ENCODE measurements at regions not wholly inside any gene's neighbourhood (a gene's known extent, or its start where the extent isn't known, plus 50 kb on each side); places are given as distances from the start of the nearest gene placed in this dataset.
A peak's percentile ranks its signal among the peaks of the same experiment; 100 is the strongest.
"Not testable (repeated sequence)": the region's sequence is repeated elsewhere in the genome, so short reads cannot be mapped to it uniquely, and the experiment has no call there.

GRCh38 chr18:68172842-68173549 is 541.9 kb downstream of the TMX3 start:
- no peaks in the 10 kb centered on the region for H3K9me3 Mint-ChIP-seq (ENCODE audit: unreplicated experiment)

GRCh38 chr18:68164909-68165308 is 550.0 kb downstream of the TMX3 start:
- Mint-ChIP-seq H3K36me3 (ENCODE audit: low read depth, unreplicated experiment) (no peaks in the 10 kb centered on the region), H3K9me3 (ENCODE audit: unreplicated experiment) (no peaks in the 10 kb centered on the region), H3K4me3 (ENCODE audit: unreplicated experiment) (no peak overlapping the region), H3K27ac (ENCODE audit: unreplicated experiment) (no peak overlapping the region), H3K4me1 (ENCODE audit: unreplicated experiment) (no peaks in the 10 kb centered on the region), H3K27me3 (ENCODE audit: unreplicated experiment) (no peaks in the 10 kb centered on the region)
- DNase-seq (ENCODE audit: low spot score), result no peak
- no peak for TF ChIP-seq CTCF (IDR thresholded peaks at IDR 0.05; ENCODE audit: unreplicated experiment)

More at GRCh38 chr18:68172842-68173549, 541.9 kb downstream of the TMX3 start:
- Mint-ChIP-seq H3K36me3 (ENCODE audit: low read depth, unreplicated experiment) (no peaks in the 10 kb centered on the region), H3K4me1 (ENCODE audit: unreplicated experiment) (no peaks in the 10 kb centered on the region), H3K4me3 (ENCODE audit: unreplicated experiment) (no peak overlapping the region), H3K27ac (ENCODE audit: unreplicated experiment) (no peak overlapping the region), H3K27me3 (ENCODE audit: unreplicated experiment) (no peaks in the 10 kb centered on the region)
- peak; percentile 18 for DNase-seq (ENCODE audit: low spot score)
- TF ChIP-seq CTCF (IDR thresholded peaks at IDR 0.05; ENCODE audit: unreplicated experiment), result no peak

DNA sequence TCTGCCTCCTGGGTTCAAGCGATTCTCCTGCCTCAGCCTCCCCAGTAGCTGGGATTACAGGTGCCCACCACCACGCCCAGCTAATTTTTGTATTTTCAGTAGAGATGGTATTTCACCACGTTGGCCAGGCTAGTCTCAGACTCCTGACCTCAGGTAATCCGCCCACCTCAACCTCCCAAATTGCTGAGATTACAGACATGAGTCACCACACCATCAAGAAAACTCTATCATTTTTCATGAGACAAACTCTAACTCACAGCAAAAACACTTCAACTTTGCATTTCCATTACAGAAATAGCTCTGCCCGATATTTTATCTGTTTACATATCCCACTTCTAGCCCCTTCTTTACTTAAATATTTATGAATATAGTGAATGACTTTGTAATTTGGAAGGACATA is 561.1 kb downstream of the TMX3 start:
- H3K9me3 Mint-ChIP-seq (ENCODE audit: unreplicated experiment); H3K36me3 Mint-ChIP-seq (ENCODE audit: low read depth, unreplicated experiment); H3K27ac Mint-ChIP-seq (ENCODE audit: unreplicated experiment); H3K4me3 Mint-ChIP-seq (ENCODE audit: unreplicated experiment); DNase-seq (ENCODE audit: low spot score); H3K27me3 Mint-ChIP-seq (ENCODE audit: unreplicated experiment); H3K4me1 Mint-ChIP-seq (ENCODE audit: unreplicated experiment): not testable (repeated sequence)

GRCh38 chr18:68152770-68153169 is 562.1 kb downstream of the TMX3 start:
- no peak for DNase-seq (ENCODE audit: low spot score)
- Mint-ChIP-seq H3K4me1 (ENCODE audit: unreplicated experiment) (no peaks in the 10 kb centered on the region), H3K9me3 (ENCODE audit: unreplicated experiment) (no peaks in the 10 kb centered on the region), H3K36me3 (ENCODE audit: low read depth, unreplicated experiment) (no peaks in the 10 kb centered on the region), H3K27ac (ENCODE audit: unreplicated experiment) (no peak overlapping the region), H3K4me3 (ENCODE audit: unreplicated experiment) (no peak overlapping the region), H3K27me3 (ENCODE audit: unreplicated experiment) (no peaks in the 10 kb centered on the region)
- TF ChIP-seq CTCF (IDR thresholded peaks at IDR 0.05; ENCODE audit: unreplicated experiment), result no peak

DNA sequence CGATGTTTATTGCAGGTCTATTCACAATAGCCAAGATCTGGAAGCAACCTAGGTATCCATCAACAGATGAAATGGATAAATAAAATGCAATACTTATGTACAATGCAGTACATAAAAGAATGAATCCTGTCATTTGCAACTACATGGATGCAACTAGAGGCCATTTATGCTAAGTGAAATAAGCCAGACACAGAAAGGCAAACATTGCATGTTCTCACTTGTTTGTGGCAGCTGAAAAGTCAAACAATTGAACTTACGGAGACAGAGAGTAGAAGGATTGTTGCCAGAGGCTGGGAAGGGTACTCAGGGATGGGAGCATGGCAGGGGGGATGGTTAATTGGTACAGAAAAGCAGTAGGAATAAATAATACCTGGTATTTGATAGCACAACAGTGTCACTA is 563.9 kb downstream of the TMX3 start:
- Mint-ChIP-seq H3K27ac (ENCODE audit: unreplicated experiment) (no peak overlapping the region), H3K36me3 (ENCODE audit: low read depth, unreplicated experiment) (no peaks in the 10 kb centered on the region), H3K27me3 (ENCODE audit: unreplicated experiment) (no peaks in the 10 kb centered on the region), H3K9me3 (ENCODE audit: unreplicated experiment) (no peaks in the 10 kb centered on the region), H3K4me3 (ENCODE audit: unreplicated experiment) (no peak overlapping the region), H3K4me1 (ENCODE audit: unreplicated experiment) (no peaks in the 10 kb centered on the region)
- DNase-seq (ENCODE audit: low spot score), result no peak
- no peak for TF ChIP-seq CTCF (IDR thresholded peaks at IDR 0.05; ENCODE audit: unreplicated experiment)
